HepG2 (cell line): ENCODE measurements at regions not wholly inside any gene's neighbourhood (a gene's known extent, or its start where the extent isn't known, plus 50 kb on each side); places are given as distances from the start of the nearest gene placed in this dataset.

Experiments
- ATAC-seq: fragments of 200-7000 bp; cut with Tn5 transposase; 3 replicates; pipeline ENCODE4 v1.9.1; 2020; ENCODE audit warnings: mild to moderate bottlenecking, moderate library complexity
- BruUV-seq: library from RNA; stranded (reverse); fragments of 400-500 nt; replicated peaks from 2 replicates; lab custom pipeline; 2021; lab: Mats Ljungman, UMichigan
- CTCF ChIA-PET: fragments of 300-600 bp; formaldehyde crosslinking; extraction: SDS; loops from one replicate; lab custom pipeline; 2021; ENCODE audit warnings: low total read pairs, inconsistent platforms, low intra/inter-chr PET ratio; lab: Yijun Ruan, JAX
- POLR2A ChIA-PET: fragments of 350-600 bp; sonication (Branson Sonifier 250); formaldehyde crosslinking; loops from one replicate; lab custom pipeline; 2020; ENCODE audit warnings: antibody characterized with exemption, inconsistent platforms; lab: Yijun Ruan, JAX
- DNase-seq: peaks from one replicate; pipeline ENCODE4 v3.0.0-alpha.2; 2015; ENCODE audit warnings: low spot score
- FAIRE-seq: peaks from 3 replicates; lab custom pipeline; 2011; peaks lifted over from hg19 to GRCh38; lab: Jason Lieb, UNC
- H2AFZ ChIP-seq: one replicate; pipeline ENCODE4 v1.6.1; 2011; ENCODE audit warnings: low read length, inconsistent platforms
- H3K27ac ChIP-seq: fragments of 300-600 bp; 3 replicates; pipeline ENCODE4 v1.8.0; 2011; ENCODE audit warnings: mixed run types, mild to moderate bottlenecking, mixed read lengths, low read length, inconsistent platforms; ENCODE audit not compliant: insufficient read depth; ENCODE audit errors: extremely low read length
- H3K27me3 ChIP-seq, 2 experiments: fragments of 200-600 bp in 1 of 2; 2 replicates in 1 of 2; 3 replicates in 1 of 2; pipeline versions ENCODE4 v1.6.0 to v1.8.0; 2011; ENCODE audit warnings: low read length in 2 of 2, mild to moderate bottlenecking in 2 of 2, moderate library complexity in 2 of 2, inconsistent platforms in 1 of 2; ENCODE audit not compliant: insufficient read depth in 2 of 2, control insufficient read depth in 1 of 2
- H3K36me3 ChIP-seq, 2 experiments: fragments of 200-600 bp in 1 of 2; replicated peaks in 1 of 2; 2 replicates in 1 of 2; 3 replicates in 1 of 2; pipeline versions ENCODE4 v1.5.1 to v1.8.0; 2011; ENCODE audit warnings: low read length in 2 of 2, inconsistent platforms in 1 of 2; ENCODE audit not compliant: insufficient read depth in 2 of 2, control insufficient read depth in 1 of 2
- H3K4me1 ChIP-seq: 2 replicates; pipeline ENCODE4 v1.5.1; 2012; ENCODE audit warnings: low read length, inconsistent platforms; ENCODE audit not compliant: insufficient read depth
- H3K4me2 ChIP-seq: 2 replicates; pipeline ENCODE4 v1.6.0; 2011; ENCODE audit warnings: low read depth, low read length, inconsistent platforms
- H3K4me3 ChIP-seq, 3 experiments: fragments of 200-600 bp in 1 of 3; sonication (generic), shearing (Covaris generic) in 1 of 3; replicated peaks in 1 of 3; 2 replicates each; pipeline ENCODE4 v1.5.1; 2011 to 2016; ENCODE audit warnings: low read length in 3 of 3, inconsistent platforms in 2 of 3, low read depth in 2 of 3, mild to moderate bottlenecking in 2 of 3, control low read depth in 1 of 3, mixed read lengths in 1 of 3; ENCODE audit not compliant: insufficient read depth in 1 of 3
- H3K79me2 ChIP-seq: one replicate; pipeline ENCODE4 v1.6.1; 2011; ENCODE audit warnings: low read length, inconsistent platforms; ENCODE audit not compliant: insufficient read depth
- H3K9ac ChIP-seq: 2 replicates; pipeline ENCODE4 v1.6.0; 2011; ENCODE audit warnings: mild to moderate bottlenecking, low read depth, low read length, inconsistent platforms; ENCODE audit not compliant: insufficient read depth
- H3K9me3 ChIP-seq: 2 replicates; pipeline ENCODE4 v1.5.1; 2012; ENCODE audit warnings: mild to moderate bottlenecking, low read length
- H4K20me1 ChIP-seq: 2 replicates; pipeline ENCODE4 v1.6.0; 2011; ENCODE audit warnings: inconsistent platforms, mild to moderate bottlenecking, low read length, moderate library complexity; ENCODE audit not compliant: insufficient read depth
- GATAD2A ChIP-seq: IDR thresholded peaks from 2 replicates; pipeline ENCODE4 v1.6.1; 2016
- HIVEP1 ChIP-seq: sonication (generic); formaldehyde crosslinking; IDR thresholded peaks from 2 replicates; pipeline ENCODE4 v1.4.0; 2020; ENCODE audit warnings: mild to moderate bottlenecking, missing genetic modification reagents
- HOXA7 ChIP-seq: sonication (generic); formaldehyde crosslinking; IDR thresholded peaks from 2 replicates; pipeline ENCODE4 v1.8.1; 2022; ENCODE audit warnings: mild to moderate bottlenecking, missing genetic modification reagents, moderate library complexity
- THAP8 ChIP-seq: sonication (generic); formaldehyde crosslinking; IDR thresholded peaks from 2 replicates; pipeline ENCODE4 v1.5.1; 2020; ENCODE audit warnings: missing genetic modification reagents, mild to moderate bottlenecking, borderline replicate concordance
- TOE1 ChIP-seq: sonication (generic); formaldehyde crosslinking; IDR thresholded peaks from 2 replicates; pipeline ENCODE4 v1.4.0; 2020; ENCODE audit warnings: mild to moderate bottlenecking, missing genetic modification reagents
- ZMAT3 ChIP-seq: sonication (generic); formaldehyde crosslinking; conservative IDR thresholded peaks from 2 replicates; pipeline ENCODE4 v1.7.0; 2021; ENCODE audit warnings: missing genetic modification reagents
- ZNF337 ChIP-seq: sonication (generic); formaldehyde crosslinking; IDR thresholded peaks from 2 replicates; pipeline ENCODE4 v1.5.1; 2020; ENCODE audit warnings: missing genetic modification reagents, low read depth, mild to moderate bottlenecking, borderline replicate concordance
- ZNF75D ChIP-seq: sonication (generic); formaldehyde crosslinking; IDR thresholded peaks from 2 replicates; pipeline ENCODE4 v1.8.1; 2023; ENCODE audit warnings: missing genetic modification reagents, mild to moderate bottlenecking, borderline replicate concordance
- WGBS: methylation state at CpG from one replicate; pipeline ENCODE4 v1.1.6; 2017; ENCODE audit warnings: low lambda C conversion rate; 5-methylcytosine and 5-hydroxymethylcytosine counted together
- in situ Hi-C: cut with HindIII; loops from 2 replicates; pipeline ENCODE4 v1.10.0; 2017; ENCODE audit warnings: low pct_unique_long_range_greater_than_20kb; ENCODE audit not compliant: extremely low pct_ligation_motif_present
- intact Hi-C: fragments of 100-400 bp; cut with micrococcal nuclease; formaldehyde crosslinking; loops from one replicate; pipeline ENCODE4 v1.10.0; 2022; ENCODE audit not compliant: unreplicated experiment
- TF ChIP-seq, protein P1 (sequence below): sonication (generic); formaldehyde crosslinking; IDR thresholded peaks from 2 replicates; pipeline ENCODE4; 2020; ENCODE audit warnings: missing genetic modification reagents, mild to moderate bottlenecking, borderline replicate concordance

DNA sequence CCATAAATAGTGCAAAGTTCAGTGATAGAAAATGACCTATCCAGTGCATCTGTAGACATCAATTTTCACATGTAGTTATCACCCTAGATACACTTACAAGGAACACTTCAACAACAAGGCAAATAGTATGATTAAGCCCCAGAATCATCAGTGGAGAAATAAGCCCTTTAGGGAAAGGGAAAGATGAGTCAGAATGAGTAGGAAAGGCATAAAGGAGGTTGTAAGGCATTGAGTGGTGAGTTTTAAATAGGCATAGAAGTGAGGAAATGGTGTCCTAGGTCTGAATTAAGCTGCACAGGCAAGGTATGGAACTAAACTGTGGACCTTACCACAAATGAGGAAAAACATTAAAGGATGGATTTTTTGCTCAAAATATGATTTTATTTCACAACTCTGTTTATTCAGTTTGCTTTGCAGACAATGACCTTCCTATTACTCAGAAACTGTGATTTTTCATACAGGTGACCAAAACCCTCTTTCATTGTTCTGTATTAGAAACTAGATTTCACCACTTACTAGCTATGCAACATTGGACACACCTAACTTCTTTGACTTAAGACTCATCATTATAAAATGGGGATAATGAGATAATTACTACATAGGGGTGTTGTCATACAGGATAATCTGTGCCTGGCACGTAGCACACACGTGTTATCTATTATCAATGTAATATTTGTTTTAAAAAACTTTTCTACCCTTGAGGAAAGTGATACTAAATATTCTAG lies 57.0 kb upstream of the MAP9 start:
- H3K4me2 ChIP-seq: no peak overlapping the region

DNA sequence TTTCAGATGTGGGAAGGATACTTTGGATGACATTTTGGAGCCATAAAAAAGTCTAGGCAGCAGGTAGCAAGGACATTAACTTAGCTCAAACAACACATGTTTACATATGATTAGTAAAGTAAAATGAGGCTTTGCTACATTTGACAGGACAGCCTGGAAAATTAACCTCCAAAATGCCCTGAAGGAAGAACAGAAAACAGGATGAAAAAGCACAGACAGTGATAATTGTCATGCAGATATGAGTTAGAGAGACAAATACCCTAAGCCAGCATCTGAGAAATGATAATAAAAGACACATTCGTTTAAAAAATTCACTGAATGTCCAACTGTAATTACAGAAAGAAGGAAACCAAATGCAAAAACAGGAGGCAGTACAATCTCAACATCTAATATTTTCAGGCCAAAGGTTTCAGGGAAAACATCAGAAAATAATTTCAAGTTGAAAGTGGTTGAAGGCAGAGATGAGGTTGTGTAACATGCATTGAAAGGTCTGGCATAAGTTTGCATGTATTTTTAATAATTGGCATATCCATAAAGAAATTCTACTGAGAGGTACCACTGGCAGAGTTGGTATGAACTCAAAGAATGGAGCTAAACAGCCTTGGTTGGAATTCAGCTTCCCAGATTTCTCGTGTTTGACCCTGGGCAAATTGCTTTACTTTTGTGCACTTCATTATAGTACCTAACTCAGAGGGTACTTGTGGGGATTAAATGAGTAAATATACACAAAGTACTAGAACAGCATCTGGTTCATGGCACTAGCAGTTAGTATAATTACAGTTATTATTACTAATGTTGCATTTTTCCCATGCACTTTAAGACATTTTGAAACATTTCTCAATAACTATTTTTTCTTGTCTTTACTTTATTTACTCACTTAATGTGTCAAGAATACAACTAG lies 54.4 kb upstream of the MAP9 start:
- no peaks in the 10 kb centered on the region for H3K79me2 ChIP-seq
- DNase-seq (no peak), FAIRE-seq (no peak), ATAC-seq (no peak)
- POLR2A ChIA-PET: no interaction called here
- BruUV-seq: no TSS peak
- peaks cover 24% of the 10 kb centered on the region for H3K9me3 ChIP-seq
- 0% methylated on average over 2 of the region's 2 CpGs for WGBS
- H3K9ac ChIP-seq: no peak overlapping the region
- intact Hi-C loops: no loop called here
- no peak overlapping the region for H2AFZ ChIP-seq
- no peak overlapping the region for H3K4me2 ChIP-seq
- no peak overlapping the region for H3K4me3 ChIP-seq
- no peaks in the 10 kb centered on the region for H3K27me3 ChIP-seq
- TF ChIP-seq THAP8 (CRISPR knock-in tag) (no peak), GATAD2A (CRISPR knock-in tag) (no peak), TOE1 (CRISPR knock-in tag) (no peak), ZNF75D (CRISPR knock-in tag) (no peak), HOXA7 (no peak)
- TF ChIP-seq, protein P1, sequence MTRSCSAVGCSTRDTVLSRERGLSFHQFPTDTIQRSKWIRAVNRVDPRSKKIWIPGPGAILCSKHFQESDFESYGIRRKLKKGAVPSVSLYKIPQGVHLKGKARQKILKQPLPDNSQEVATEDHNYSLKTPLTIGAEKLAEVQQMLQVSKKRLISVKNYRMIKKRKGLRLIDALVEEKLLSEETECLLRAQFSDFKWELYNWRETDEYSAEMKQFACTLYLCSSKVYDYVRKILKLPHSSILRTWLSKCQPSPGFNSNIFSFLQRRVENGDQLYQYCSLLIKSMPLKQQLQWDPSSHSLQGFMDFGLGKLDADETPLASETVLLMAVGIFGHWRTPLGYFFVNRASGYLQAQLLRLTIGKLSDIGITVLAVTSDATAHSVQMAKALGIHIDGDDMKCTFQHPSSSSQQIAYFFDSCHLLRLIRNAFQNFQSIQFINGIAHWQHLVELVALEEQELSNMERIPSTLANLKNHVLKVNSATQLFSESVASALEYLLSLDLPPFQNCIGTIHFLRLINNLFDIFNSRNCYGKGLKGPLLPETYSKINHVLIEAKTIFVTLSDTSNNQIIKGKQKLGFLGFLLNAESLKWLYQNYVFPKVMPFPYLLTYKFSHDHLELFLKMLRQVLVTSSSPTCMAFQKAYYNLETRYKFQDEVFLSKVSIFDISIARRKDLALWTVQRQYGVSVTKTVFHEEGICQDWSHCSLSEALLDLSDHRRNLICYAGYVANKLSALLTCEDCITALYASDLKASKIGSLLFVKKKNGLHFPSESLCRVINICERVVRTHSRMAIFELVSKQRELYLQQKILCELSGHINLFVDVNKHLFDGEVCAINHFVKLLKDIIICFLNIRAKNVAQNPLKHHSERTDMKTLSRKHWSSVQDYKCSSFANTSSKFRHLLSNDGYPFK (CRISPR knock-in tag): no peak
- no peaks in the 10 kb centered on the region for H3K36me3 ChIP-seq
- in situ Hi-C loops: loop anchor here (25.0 kb wide), 1 partner anchor 356 kb away; no protein-coding TSS in a partner anchor
- no peaks in the 10 kb centered on the region for H4K20me1 ChIP-seq
- CTCF ChIA-PET: no interaction called here
- no peaks in the 10 kb centered on the region for H3K4me1 ChIP-seq
- no peak overlapping the region for H3K27ac ChIP-seq

More for the DNA sequence above, 57.0 kb upstream of the MAP9 start:
- no peak overlapping the region for H2AFZ ChIP-seq
- H3K9ac ChIP-seq: no peak overlapping the region
- H3K79me2 ChIP-seq: no peaks in the 10 kb centered on the region
- no peak for TF ChIP-seq HIVEP1
- TF ChIP-seq ZMAT3 (CRISPR knock-in tag): no peak
- no peak for TF ChIP-seq ZNF337 (CRISPR knock-in tag)
- no TSS peak for BruUV-seq
- ChIA-PET CTCF (no interaction called here), POLR2A (no interaction called here)
- no peaks in the 10 kb centered on the region for H3K9me3 ChIP-seq
- no peak overlapping the region for H3K4me3 ChIP-seq
- no peaks in the 10 kb centered on the region for H4K20me1 ChIP-seq
- no peak for FAIRE-seq
- intact Hi-C loops: no loop called here
- WGBS: 0% methylated on average over 2 of the region's 2 CpGs
- no peak for DNase-seq
- H3K36me3 ChIP-seq: no peaks in the 10 kb centered on the region
- H3K27ac ChIP-seq: no peak overlapping the region
- ATAC-seq: no peak
- H3K27me3 ChIP-seq: no peaks in the 10 kb centered on the region
- in situ Hi-C loops: loop anchor here (25.0 kb wide), 1 partner anchor 354 kb away; no protein-coding TSS in a partner anchor
- no peaks in the 10 kb centered on the region for H3K4me1 ChIP-seq
